ENCODE measurements at regions not wholly inside any gene's neighbourhood (a gene's known extent, or its start where the extent isn't known, plus 50 kb on each side); places are given as distances from the start of the nearest gene placed in this dataset.

GRCh38 chr11:121794671-121795141, 321.3 kb downstream of the BLID start:
- Histone ChIP-seq H3K4me1 (ENCODE audit: control insufficient read depth in 3 of 3, insufficient read depth in 3 of 3, low read length in 3 of 3) (no peaks in the 10 kb centered on the region), H3K36me3 (ENCODE audit: control insufficient read depth in 3 of 3, insufficient read depth in 3 of 3, low read length in 3 of 3) (no peaks in the 10 kb centered on the region), H3K4me3 (ENCODE audit: low read length in 3 of 3) (no peak overlapping the region), H3K27me3 (ENCODE audit: control insufficient read depth in 3 of 3, insufficient read depth in 3 of 3, low read length in 3 of 3) (no peaks in the 10 kb centered on the region), H3K27ac (ENCODE audit: low read depth, low read length) (no peak overlapping the region), H3K9ac (ENCODE audit: low read depth in 1 of 3, low read length in 3 of 3) (no peak overlapping the region), H3K9me3 (ENCODE audit: control insufficient read depth in 3 of 3, low read length in 3 of 3) (peaks cover 0 to 4% (median 0%) of the 10 kb centered on the region in 3 donors)

DNA sequence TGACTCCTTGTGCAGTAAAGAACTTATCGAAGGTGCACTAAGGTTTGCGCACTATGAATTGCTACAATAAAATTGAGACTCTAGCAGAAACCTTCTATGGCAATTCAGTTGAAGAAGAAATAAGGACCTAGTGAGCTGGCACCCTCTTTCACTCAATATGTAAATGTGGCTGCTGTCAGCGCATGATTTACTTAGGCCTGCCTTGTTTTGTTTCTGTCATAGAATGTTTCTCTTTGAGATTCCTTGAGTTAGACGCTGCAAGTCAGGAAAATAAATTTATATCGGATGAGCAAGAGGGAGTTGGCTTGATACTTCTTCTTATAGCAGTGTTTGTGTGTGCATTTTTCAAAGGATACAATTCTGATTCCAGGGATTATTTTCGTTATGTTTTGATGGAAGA, 322.1 kb downstream of the BLID start:
- H3K9ac ChIP-seq (ENCODE audit: low read depth in 1 of 3, low read length in 3 of 3) = no peak overlapping the region
- H3K4me1 ChIP-seq (ENCODE audit: control insufficient read depth in 3 of 3, insufficient read depth in 3 of 3, low read length in 3 of 3) = no peaks in the 10 kb centered on the region
- peaks cover 0 to under 1% (median 0%) of the 10 kb centered on the region in 3 donors for H3K9me3 ChIP-seq (ENCODE audit: control insufficient read depth in 3 of 3, low read length in 3 of 3)
- no peaks in the 10 kb centered on the region for H3K36me3 ChIP-seq (ENCODE audit: control insufficient read depth in 3 of 3, insufficient read depth in 3 of 3, low read length in 3 of 3)
- H3K27ac ChIP-seq (ENCODE audit: low read depth, low read length) = no peak overlapping the region
- H3K4me3 ChIP-seq (ENCODE audit: low read length in 3 of 3) = no peak overlapping the region
- H3K27me3 ChIP-seq (ENCODE audit: control insufficient read depth in 3 of 3, insufficient read depth in 3 of 3, low read length in 3 of 3) = no peaks in the 10 kb centered on the region

DNA sequence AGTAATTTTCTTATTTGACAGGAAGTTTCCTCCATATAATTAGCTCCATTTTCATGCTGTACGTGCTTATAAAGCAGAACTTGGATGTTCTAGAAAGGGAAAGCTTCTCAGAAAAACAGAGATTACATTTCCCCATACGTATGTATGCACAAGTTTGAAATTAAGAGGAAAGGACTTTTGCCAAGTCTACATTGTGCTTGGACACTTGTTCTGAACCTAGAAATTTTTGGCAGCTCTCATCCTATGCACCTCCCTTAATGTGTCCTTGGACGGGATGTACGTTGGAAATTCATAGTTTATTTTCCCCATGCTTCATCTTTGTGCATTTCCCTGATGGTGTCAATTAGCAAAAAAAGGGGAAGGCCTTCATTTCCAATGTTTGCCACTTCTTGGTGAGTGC, 322.7 kb downstream of the BLID start:
- Histone ChIP-seq H3K4me3 (ENCODE audit: low read length in 3 of 3) (no peak overlapping the region), H3K9me3 (ENCODE audit: control insufficient read depth in 3 of 3, low read length in 3 of 3) (no peaks in the 10 kb centered on the region), H3K27ac (ENCODE audit: low read depth, low read length) (no peak overlapping the region), H3K36me3 (ENCODE audit: control insufficient read depth in 3 of 3, insufficient read depth in 3 of 3, low read length in 3 of 3) (no peaks in the 10 kb centered on the region), H3K27me3 (ENCODE audit: control insufficient read depth in 3 of 3, insufficient read depth in 3 of 3, low read length in 3 of 3) (no peaks in the 10 kb centered on the region), H3K4me1 (ENCODE audit: control insufficient read depth in 3 of 3, insufficient read depth in 3 of 3, low read length in 3 of 3) (no peaks in the 10 kb centered on the region), H3K9ac (ENCODE audit: low read depth in 1 of 3, low read length in 3 of 3) (no peak overlapping the region)

DNA sequence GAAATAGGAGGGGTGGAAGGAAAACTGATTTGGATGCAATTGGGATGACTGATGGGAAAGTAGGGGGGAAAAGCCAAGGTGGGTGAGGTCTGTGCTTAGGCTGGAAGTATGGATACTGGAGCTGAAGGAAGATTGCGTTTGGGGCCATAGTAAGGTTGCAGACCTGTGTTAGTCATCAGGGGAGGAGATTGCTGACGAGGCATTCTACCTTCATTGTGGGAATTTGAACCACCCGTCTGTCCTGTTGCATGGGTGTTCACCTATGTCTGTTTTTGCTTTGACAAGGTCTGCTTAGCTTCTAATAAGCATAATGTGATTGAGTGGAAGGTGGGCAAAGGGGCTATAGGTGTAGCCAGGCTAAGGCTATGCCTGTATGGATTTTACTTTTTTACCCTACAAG, 323.8 kb downstream of the BLID start:
- Histone ChIP-seq H3K4me3 (ENCODE audit: low read length in 3 of 3) (no peak overlapping the region), H3K36me3 (ENCODE audit: control insufficient read depth in 3 of 3, insufficient read depth in 3 of 3, low read length in 3 of 3) (no peaks in the 10 kb centered on the region), H3K27me3 (ENCODE audit: control insufficient read depth in 3 of 3, insufficient read depth in 3 of 3, low read length in 3 of 3) (no peaks in the 10 kb centered on the region), H3K9me3 (ENCODE audit: control insufficient read depth in 3 of 3, low read length in 3 of 3) (no peaks in the 10 kb centered on the region), H3K27ac (ENCODE audit: low read depth, low read length) (no peak overlapping the region), H3K4me1 (ENCODE audit: control insufficient read depth in 3 of 3, insufficient read depth in 3 of 3, low read length in 3 of 3) (no peaks in the 10 kb centered on the region), H3K9ac (ENCODE audit: low read depth in 1 of 3, low read length in 3 of 3) (no peak overlapping the region)

GRCh38 chr11:121790430-121790829, 325.6 kb downstream of the BLID start:
- H3K27ac ChIP-seq (ENCODE audit: low read depth, low read length) = no peak overlapping the region

DNA sequence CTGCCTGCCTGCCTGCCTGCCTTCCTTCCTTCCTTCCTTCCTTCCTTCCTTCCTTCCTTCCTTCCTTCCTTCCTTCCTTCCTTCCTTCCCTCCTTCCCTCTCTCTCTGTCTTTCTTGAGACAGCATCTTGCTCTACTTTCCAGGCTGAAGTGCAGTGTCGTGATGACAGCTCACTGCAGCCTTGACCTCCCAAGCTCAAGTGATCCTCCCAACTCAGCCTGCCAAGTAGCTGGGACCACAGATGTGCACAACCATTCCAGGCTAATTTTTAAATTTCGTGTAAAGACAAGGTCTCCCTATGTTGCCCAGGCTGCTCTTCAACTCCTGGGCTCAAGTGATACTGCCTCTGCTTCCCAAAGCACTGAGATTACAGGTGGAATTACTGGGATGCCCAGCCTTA, 328.2 kb upstream of the SORL1-AS1 start:
- no peak overlapping the region for H3K9ac ChIP-seq (ENCODE audit: low read depth in 1 of 3, low read length in 3 of 3)
- H3K4me1 ChIP-seq (ENCODE audit: control insufficient read depth in 3 of 3, insufficient read depth in 3 of 3, low read length in 3 of 3) = no peaks in the 10 kb centered on the region
- H3K4me3 ChIP-seq (ENCODE audit: low read length in 3 of 3) = no peak overlapping the region
- no peaks in the 10 kb centered on the region for H3K27me3 ChIP-seq (ENCODE audit: control insufficient read depth in 3 of 3, insufficient read depth in 3 of 3, low read length in 3 of 3)
- no peaks in the 10 kb centered on the region for H3K9me3 ChIP-seq (ENCODE audit: control insufficient read depth in 3 of 3, low read length in 3 of 3)
- H3K27ac ChIP-seq (ENCODE audit: low read depth, low read length) = no peak overlapping the region
- no peaks in the 10 kb centered on the region for H3K36me3 ChIP-seq (ENCODE audit: control insufficient read depth in 3 of 3, insufficient read depth in 3 of 3, low read length in 3 of 3)

More at GRCh38 chr11:121790430-121790829, 325.6 kb downstream of the BLID start:
- Histone ChIP-seq H3K27me3 (ENCODE audit: control insufficient read depth in 3 of 3, insufficient read depth in 3 of 3, low read length in 3 of 3) (no peaks in the 10 kb centered on the region), H3K9me3 (ENCODE audit: control insufficient read depth in 3 of 3, low read length in 3 of 3) (no peaks in the 10 kb centered on the region), H3K4me1 (ENCODE audit: control insufficient read depth in 3 of 3, insufficient read depth in 3 of 3, low read length in 3 of 3) (no peaks in the 10 kb centered on the region), H3K4me3 (ENCODE audit: low read length in 3 of 3) (no peak overlapping the region), H3K9ac (ENCODE audit: low read depth in 1 of 3, low read length in 3 of 3) (no peak overlapping the region), H3K36me3 (ENCODE audit: control insufficient read depth in 3 of 3, insufficient read depth in 3 of 3, low read length in 3 of 3) (no peaks in the 10 kb centered on the region)

- no peak overlapping the region for H3K4me3 ChIP-seq (ENCODE audit: low read length in 3 of 3)
- no peaks in the 10 kb centered on the region for H3K36me3 ChIP-seq (ENCODE audit: control insufficient read depth in 3 of 3, insufficient read depth in 3 of 3, low read length in 3 of 3)
- no peak overlapping the region for H3K27ac ChIP-seq (ENCODE audit: low read depth, low read length)
- H3K27me3 ChIP-seq (ENCODE audit: control insufficient read depth in 3 of 3, insufficient read depth in 3 of 3, low read length in 3 of 3) = no peaks in the 10 kb centered on the region
- no peak overlapping the region for H3K9ac ChIP-seq (ENCODE audit: low read depth in 1 of 3, low read length in 3 of 3)
- no peaks in the 10 kb centered on the region for H3K4me1 ChIP-seq (ENCODE audit: control insufficient read depth in 3 of 3, insufficient read depth in 3 of 3, low read length in 3 of 3)
- no peaks in the 10 kb centered on the region for H3K9me3 ChIP-seq (ENCODE audit: control insufficient read depth in 3 of 3, low read length in 3 of 3)
Observed at GRCh38 chr11:121777056-121777455, 324.3 kb upstream of the SORL1-AS1 start.

DNA sequence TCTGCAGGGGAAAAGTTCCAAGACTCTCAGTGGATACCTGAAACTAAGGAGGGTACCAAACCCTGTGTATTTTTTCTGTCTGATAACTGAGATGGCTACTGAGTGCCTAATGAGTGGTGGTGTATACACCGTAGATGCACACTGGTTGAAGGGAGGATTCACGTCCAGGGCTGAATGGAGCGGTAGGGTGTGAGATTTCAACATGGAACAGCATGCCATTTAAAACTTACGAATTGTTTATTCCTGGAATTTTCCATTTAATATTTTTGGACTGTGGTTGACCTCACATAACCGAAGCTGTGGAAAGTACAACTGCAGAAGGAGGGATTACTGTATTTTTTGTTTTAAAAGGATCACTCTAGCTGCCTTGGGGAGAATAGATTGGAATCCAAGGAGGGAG, 322.5 kb upstream of the SORL1-AS1 start:
- no peaks in the 10 kb centered on the region for H3K4me1 ChIP-seq (ENCODE audit: control insufficient read depth in 3 of 3, insufficient read depth in 3 of 3, low read length in 3 of 3)
- no peaks in the 10 kb centered on the region for H3K36me3 ChIP-seq (ENCODE audit: control insufficient read depth in 3 of 3, insufficient read depth in 3 of 3, low read length in 3 of 3)
- H3K27me3 ChIP-seq (ENCODE audit: control insufficient read depth in 3 of 3, insufficient read depth in 3 of 3, low read length in 3 of 3) = no peaks in the 10 kb centered on the region
- H3K9ac ChIP-seq (ENCODE audit: low read depth in 1 of 3, low read length in 3 of 3) = no peak overlapping the region
- H3K9me3 ChIP-seq (ENCODE audit: control insufficient read depth in 3 of 3, low read length in 3 of 3) = no peaks in the 10 kb centered on the region
- H3K4me3 ChIP-seq (ENCODE audit: low read length in 3 of 3) = no peak overlapping the region
- no peak overlapping the region for H3K27ac ChIP-seq (ENCODE audit: low read depth, low read length)

- no peaks in the 10 kb centered on the region for H3K4me1 ChIP-seq (ENCODE audit: control insufficient read depth in 3 of 3, insufficient read depth in 3 of 3, low read length in 3 of 3)
- H3K27me3 ChIP-seq (ENCODE audit: control insufficient read depth in 3 of 3, insufficient read depth in 3 of 3, low read length in 3 of 3) = peaks cover 0 to 3% (median 0%) of the 10 kb centered on the region in 3 donors
- H3K36me3 ChIP-seq (ENCODE audit: control insufficient read depth in 3 of 3, insufficient read depth in 3 of 3, low read length in 3 of 3) = no peaks in the 10 kb centered on the region
- no peak overlapping the region for H3K4me3 ChIP-seq (ENCODE audit: low read length in 3 of 3)
- H3K27ac ChIP-seq (ENCODE audit: low read depth, low read length) = no peak overlapping the region
- no peaks in the 10 kb centered on the region for H3K9me3 ChIP-seq (ENCODE audit: control insufficient read depth in 3 of 3, low read length in 3 of 3)
- H3K9ac ChIP-seq (ENCODE audit: low read depth in 1 of 3, low read length in 3 of 3) = no peak overlapping the region
Observed at GRCh38 chr11:121773076-121773475, 320.3 kb upstream of the SORL1-AS1 start.

GRCh38 chr11:121770939-121771595, 318.3 kb upstream of the SORL1-AS1 start:
- Histone ChIP-seq H3K4me1 (ENCODE audit: control insufficient read depth in 3 of 3, insufficient read depth in 3 of 3, low read length in 3 of 3) (no peaks in the 10 kb centered on the region), H3K27ac (ENCODE audit: low read depth, low read length) (no peak overlapping the region), H3K27me3 (ENCODE audit: control insufficient read depth in 3 of 3, insufficient read depth in 3 of 3, low read length in 3 of 3) (peaks cover 0 to 5% (median 0%) of the 10 kb centered on the region in 3 donors)

More at GRCh38 chr11:121770939-121771595, 318.3 kb upstream of the SORL1-AS1 start:
- Histone ChIP-seq H3K4me3 (ENCODE audit: low read length in 3 of 3) (no peak overlapping the region), H3K36me3 (ENCODE audit: control insufficient read depth in 3 of 3, insufficient read depth in 3 of 3, low read length in 3 of 3) (no peaks in the 10 kb centered on the region), H3K9me3 (ENCODE audit: control insufficient read depth in 3 of 3, low read length in 3 of 3) (no peaks in the 10 kb centered on the region), H3K9ac (ENCODE audit: low read depth in 1 of 3, low read length in 3 of 3) (no peak overlapping the region)

Data from skeletal muscle tissue (tissue), 3 donors.